22Rv1 (cell line): ENCODE measurements at regions not wholly inside any gene's neighbourhood (a gene's known extent, or its start where the extent isn't known, plus 50 kb on each side); places are given as distances from the start of the nearest gene placed in this dataset.

ENCODE experiments used
- ZFX ChIP-seq: fragments of 450-650 bp; IDR thresholded peaks from 2 replicates; pipeline ENCODE4 v1.6.1; 2017; ENCODE audit warnings: antibody characterized with exemption, borderline replicate concordance
- TF ChIP-seq, protein P1 (sequence below): fragments of 450-650 bp; IDR thresholded peaks from 2 replicates; pipeline ENCODE4 v1.5.1; 2017; ENCODE audit warnings: mild to moderate bottlenecking

GRCh38 chr2:176764921-176765320, 447.7 kb upstream of the HNRNPA3 start:
- no peak for TF ChIP-seq ZFX
- TF ChIP-seq, protein P1, sequence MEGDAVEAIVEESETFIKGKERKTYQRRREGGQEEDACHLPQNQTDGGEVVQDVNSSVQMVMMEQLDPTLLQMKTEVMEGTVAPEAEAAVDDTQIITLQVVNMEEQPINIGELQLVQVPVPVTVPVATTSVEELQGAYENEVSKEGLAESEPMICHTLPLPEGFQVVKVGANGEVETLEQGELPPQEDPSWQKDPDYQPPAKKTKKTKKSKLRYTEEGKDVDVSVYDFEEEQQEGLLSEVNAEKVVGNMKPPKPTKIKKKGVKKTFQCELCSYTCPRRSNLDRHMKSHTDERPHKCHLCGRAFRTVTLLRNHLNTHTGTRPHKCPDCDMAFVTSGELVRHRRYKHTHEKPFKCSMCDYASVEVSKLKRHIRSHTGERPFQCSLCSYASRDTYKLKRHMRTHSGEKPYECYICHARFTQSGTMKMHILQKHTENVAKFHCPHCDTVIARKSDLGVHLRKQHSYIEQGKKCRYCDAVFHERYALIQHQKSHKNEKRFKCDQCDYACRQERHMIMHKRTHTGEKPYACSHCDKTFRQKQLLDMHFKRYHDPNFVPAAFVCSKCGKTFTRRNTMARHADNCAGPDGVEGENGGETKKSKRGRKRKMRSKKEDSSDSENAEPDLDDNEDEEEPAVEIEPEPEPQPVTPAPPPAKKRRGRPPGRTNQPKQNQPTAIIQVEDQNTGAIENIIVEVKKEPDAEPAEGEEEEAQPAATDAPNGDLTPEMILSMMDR = no peak
